Gastroesophageal sphincter (tissue), 4 donors: ENCODE measurements at regions not wholly inside any gene's neighbourhood (a gene's known extent, or its start where the extent isn't known, plus 50 kb on each side); places are given as distances from the start of the nearest gene placed in this dataset.
A peak's percentile ranks its signal among the peaks of the same experiment; 100 is the strongest.

ENCODE experiments used
- ATAC-seq: fragments of 150-250 bp; one replicate; pipeline ENCODE4 v1.9.1; 2016; ENCODE audit warnings: mild to moderate bottlenecking, moderate library complexity
- H3K27ac ChIP-seq, 4 donors: fragments of 200-600 bp; sonication (generic) in 3 of 4; 1 replicate in 3 of 4; 2 replicates in 1 of 4; pipeline ENCODE4 v1.5.1; 2016 to 2019
- H3K27me3 ChIP-seq: fragments of 200-600 bp; sonication (generic); one replicate; pipeline ENCODE4 v1.5.1; 2019
- H3K36me3 ChIP-seq, 2 donors: fragments of 200-600 bp; sonication (generic); one replicate each; pipeline ENCODE4 v1.5.1; 2019; ENCODE audit warnings: control low read depth in 1 of 2
- H3K4me1 ChIP-seq, 3 donors: fragments of 200-600 bp; sonication (generic); 1 replicate in 2 of 3; 2 replicates in 1 of 3; pipeline ENCODE4 v1.5.1; 2016 to 2019; ENCODE audit warnings: control low read depth in 2 of 3
- H3K4me3 ChIP-seq, 2 donors: fragments of 200-600 bp; sonication (generic); one replicate each; pipeline ENCODE4 v1.5.1; 2019; ENCODE audit warnings: mild to moderate bottlenecking in 1 of 2, moderate library complexity in 1 of 2
- H3K9me3 ChIP-seq, 3 donors: fragments of 200-600 bp; sonication (generic); one replicate each; pipeline ENCODE4 v1.5.1; 2017 to 2019; ENCODE audit warnings: control low read depth in 2 of 3
- CTCF ChIP-seq, 4 experiments: fragments of 200-600 bp in 2 of 4; fragments of 450-650 bp in 2 of 4; sonication (generic) in 1 of 4; IDR thresholded peaks; one replicate each; pipeline ENCODE4 v1.5.1; 2017 to 2019; ENCODE audit warnings: antibody characterized with exemption in 4 of 4, mild to moderate bottlenecking in 2 of 4, moderate library complexity in 2 of 4
- EP300 ChIP-seq: sonication (generic); formaldehyde crosslinking; IDR thresholded peaks from one replicate; pipeline ENCODE4 v1.6.1; 2017; ENCODE audit warnings: antibody characterized with exemption, mild to moderate bottlenecking
- POLR2A ChIP-seq, 2 donors: fragments of 450-650 bp; IDR thresholded peaks; one replicate each; pipeline ENCODE4 v1.6.1; 2017; ENCODE audit warnings: antibody characterized with exemption in 2 of 2, mild to moderate bottlenecking in 2 of 2, moderate library complexity in 1 of 2
- POLR2AphosphoS5 ChIP-seq: sonication (generic); formaldehyde crosslinking; IDR thresholded peaks from one replicate; pipeline ENCODE4 v1.6.1; 2017; ENCODE audit warnings: antibody characterized with exemption
- WGBS, 2 donors: methylation state at CpG; one replicate each; pipeline ENCODE4 v1.1.5; 2018; ENCODE audit warnings: low coverage in 1 of 2; 5-methylcytosine and 5-hydroxymethylcytosine counted together

- no peak for TF ChIP-seq POLR2A (IDR thresholded peaks at IDR 0.05)
- no peak for TF ChIP-seq POLR2AphosphoS5
- TF ChIP-seq CTCF (IDR thresholded peaks at IDR 0.05) = no peak
- no peak for TF ChIP-seq EP300
- Histone ChIP-seq H3K9me3 (no peaks in the 10 kb centered on the region), H3K27me3 (no peaks in the 10 kb centered on the region), H3K4me3 (no peak overlapping the region), H3K36me3 (no peaks in the 10 kb centered on the region), H3K27ac (no peak overlapping the region), H3K4me1 (peaks cover 0 to 23% (median 14%) of the 10 kb centered on the region in 3 donors)
- 66 to 94% methylated on average over 3 to 8 of the region's 9 CpGs for WGBS, 2 donors
- no peak for ATAC-seq
These were observed 56.9 kb upstream of the MYL10 start for GRCh38 chr7:101686030-101686429.

- ATAC-seq = no peak
- TF ChIP-seq CTCF (IDR thresholded peaks at IDR 0.05) (no peak), EP300 (no peak), POLR2AphosphoS5 (no peak), POLR2A (IDR thresholded peaks at IDR 0.05) (no peak)
- Histone ChIP-seq H3K4me3 (no peak overlapping the region), H3K27ac (no peak overlapping the region), H3K9me3 (no peaks in the 10 kb centered on the region), H3K4me1 (peaks cover 0 to 13% (median 10%) of the 10 kb centered on the region in 3 donors), H3K27me3 (no peaks in the 10 kb centered on the region), H3K36me3 (no peaks in the 10 kb centered on the region)
- WGBS, 2 donors = 47 to 61% methylated on average over 2 to 4 of the region's 5 CpGs
These were observed 58.0 kb upstream of the MYL10 start for GRCh38 chr7:101687081-101687480.

- peak; percentile 13 for ATAC-seq
- TF ChIP-seq POLR2A (IDR thresholded peaks at IDR 0.05) (no peak), EP300 (no peak), POLR2AphosphoS5 (no peak), CTCF (IDR thresholded peaks at IDR 0.05) (no peak)
- Histone ChIP-seq H3K36me3 (no peaks in the 10 kb centered on the region), H3K4me1 (peaks cover 0 to 13% (median 10%) of the 10 kb centered on the region in 3 donors), H3K27ac (no peak overlapping the region), H3K9me3 (no peaks in the 10 kb centered on the region), H3K4me3 (peak overlapping the region in 1 of 2 donors; percentile 38), H3K27me3 (no peaks in the 10 kb centered on the region)
- WGBS, 2 donors = 83% methylated on average over 1 of the region's 3 CpGs; no CpG with 5 or more reads in 1 of the 2 donors
These were observed 58.7 kb upstream of the MYL10 start for GRCh38 chr7:101687791-101688182.

DNA sequence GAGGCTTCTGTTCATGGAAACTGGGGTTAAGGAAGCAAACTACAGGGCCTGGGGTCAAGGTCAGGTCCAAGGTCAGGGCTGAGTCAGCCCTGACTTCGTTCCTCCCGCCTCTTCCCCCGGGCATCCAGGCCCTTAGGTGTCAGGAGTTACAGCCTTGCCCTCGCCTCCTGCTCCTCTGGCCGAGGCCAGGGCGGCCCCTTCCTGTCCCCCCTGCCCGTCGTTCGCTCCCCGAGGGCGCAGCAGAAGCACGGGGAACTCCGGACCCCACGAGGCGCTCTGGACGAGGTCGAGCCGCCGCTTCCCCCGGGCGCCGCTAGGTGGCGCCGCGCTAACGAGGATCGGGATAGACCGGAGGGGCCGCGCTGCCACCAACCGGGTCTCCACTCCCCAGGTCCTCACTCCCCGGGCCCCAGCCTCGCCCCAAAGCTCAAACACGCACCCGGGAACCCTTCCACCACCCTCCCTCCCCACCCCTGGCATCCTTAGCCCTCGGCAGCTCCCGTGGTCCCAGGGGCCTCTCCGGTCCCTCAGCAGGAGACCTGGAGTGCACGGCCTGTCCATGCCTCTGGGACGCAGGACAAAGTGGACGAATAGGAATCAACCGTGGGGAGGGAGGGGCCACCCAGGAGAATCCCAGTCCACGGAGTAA is 59.2 kb upstream of the MYL10 start:
- Histone ChIP-seq H3K4me1 (peaks cover 0 to 13% (median 10%) of the 10 kb centered on the region in 3 donors), H3K36me3 (no peaks in the 10 kb centered on the region), H3K4me3 (peak overlapping the region in 1 of 2 donors; percentile 38), H3K9me3 (no peaks in the 10 kb centered on the region), H3K27me3 (no peaks in the 10 kb centered on the region), H3K27ac (no peak overlapping the region)
- WGBS, 2 donors = no CpG with 5 or more reads among the region's 43 CpGs
- peak; percentile 87 for ATAC-seq
- TF ChIP-seq EP300 = no peak
- TF ChIP-seq POLR2A (IDR thresholded peaks at IDR 0.05) = no peak
- peak; percentile 22 for TF ChIP-seq POLR2AphosphoS5
- TF ChIP-seq CTCF (IDR thresholded peaks at IDR 0.05) = peak in 3 of 4 experiments; percentile 91 to 99 (median 95)
